ENCODE measurements at regions not wholly inside any gene's neighbourhood (a gene's known extent, or its start where the extent isn't known, plus 50 kb on each side); places are given as distances from the start of the nearest gene placed in this dataset.

GRCh38 chr21:16005996-16006395, 276.2 kb downstream of the USP25 start:
- Histone ChIP-seq H3K27ac (no peak overlapping the region), H3K27me3 (no peaks in the 10 kb centered on the region), H3K9me3 (no peaks in the 10 kb centered on the region), H3K36me3 (no peaks in the 10 kb centered on the region), H3K4me3 (no peak overlapping the region), H3K4me1 (no peaks in the 10 kb centered on the region)
- no peak for DNase-seq (ENCODE audit: low spot score in 2 of 2)
- TF ChIP-seq EP300 (IDR thresholded peaks at IDR 0.05), result no peak
- no peak for TF ChIP-seq POLR2AphosphoS5 (IDR thresholded peaks at IDR 0.05)
- TF ChIP-seq POLR2A (IDR thresholded peaks at IDR 0.05), result no peak
- no peak for TF ChIP-seq CTCF (IDR thresholded peaks at IDR 0.05)
- 77% methylated on average over 1 of the region's 1 CpG for WGBS

GRCh38 chr21:16007943-16008342, 278.2 kb downstream of the USP25 start:
- TF ChIP-seq CTCF (IDR thresholded peaks at IDR 0.05), result no peak
- no peak for TF ChIP-seq POLR2A (IDR thresholded peaks at IDR 0.05)
- no peak for TF ChIP-seq POLR2AphosphoS5 (IDR thresholded peaks at IDR 0.05)
- no peak for TF ChIP-seq EP300 (IDR thresholded peaks at IDR 0.05)
- H3K4me3 ChIP-seq, result no peak overlapping the region
- 59% methylated on average over 2 of the region's 2 CpGs for WGBS
- no peaks in the 10 kb centered on the region for H3K9me3 ChIP-seq
- no peak for DNase-seq (ENCODE audit: low spot score in 2 of 2)
- no peaks in the 10 kb centered on the region for H3K4me1 ChIP-seq
- no peaks in the 10 kb centered on the region for H3K36me3 ChIP-seq
- no peak overlapping the region for H3K27ac ChIP-seq
- H3K27me3 ChIP-seq, result no peaks in the 10 kb centered on the region

DNA sequence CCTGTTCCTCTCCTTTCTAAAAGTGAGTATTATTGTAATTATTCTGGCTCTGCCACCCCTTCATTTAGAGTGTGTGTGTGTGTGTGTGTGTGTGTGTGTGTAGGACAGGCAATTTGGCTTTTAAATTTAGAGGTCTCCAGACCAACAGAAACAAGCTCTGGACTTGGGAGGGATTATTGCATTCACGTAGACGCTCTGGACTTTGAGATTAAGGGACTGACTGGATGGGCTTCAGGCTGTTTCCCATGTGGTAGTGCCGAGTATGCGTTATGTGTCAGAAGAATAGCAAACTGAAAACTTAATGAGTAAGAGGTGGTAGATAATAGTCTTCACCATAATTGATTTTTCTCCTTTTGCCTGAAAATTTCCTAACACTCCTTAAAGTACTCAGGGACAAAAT, 281.9 kb downstream of the USP25 start:
- H3K4me1 ChIP-seq, result no peaks in the 10 kb centered on the region
- WGBS, result 90% methylated on average over 4 of the region's 4 CpGs
- H3K9me3 ChIP-seq, result no peaks in the 10 kb centered on the region
- no peak for DNase-seq (ENCODE audit: low spot score in 2 of 2)
- no peaks in the 10 kb centered on the region for H3K36me3 ChIP-seq
- H3K27ac ChIP-seq, result no peak overlapping the region
- H3K27me3 ChIP-seq, result no peaks in the 10 kb centered on the region
- no peak overlapping the region for H3K4me3 ChIP-seq
- TF ChIP-seq POLR2AphosphoS5 (IDR thresholded peaks at IDR 0.05) (no peak), EP300 (IDR thresholded peaks at IDR 0.05) (no peak), POLR2A (IDR thresholded peaks at IDR 0.05) (no peak), CTCF (IDR thresholded peaks at IDR 0.05) (no peak)

DNA sequence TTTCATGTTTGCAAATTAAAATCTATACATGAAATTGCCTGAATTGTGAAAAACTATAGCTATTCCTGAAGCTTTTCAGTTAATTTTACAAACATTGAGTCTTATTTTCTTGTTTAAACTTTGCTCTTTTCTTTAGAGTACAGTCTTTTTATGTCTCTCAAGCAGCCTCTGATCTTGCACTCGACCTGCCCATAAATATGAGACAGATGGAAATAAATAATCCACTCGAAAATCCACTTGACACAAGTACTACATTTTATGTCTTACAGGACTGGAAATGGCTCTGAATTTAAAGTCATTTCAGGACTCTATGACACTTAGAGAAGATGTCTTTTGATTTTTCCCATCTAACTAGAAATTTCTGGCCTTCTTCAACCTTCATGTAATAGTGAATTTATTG, 283.8 kb downstream of the USP25 start:
- Histone ChIP-seq H3K4me1 (no peaks in the 10 kb centered on the region), H3K4me3 (no peak overlapping the region), H3K27ac (no peak overlapping the region), H3K36me3 (no peaks in the 10 kb centered on the region), H3K27me3 (no peaks in the 10 kb centered on the region), H3K9me3 (no peaks in the 10 kb centered on the region)
- TF ChIP-seq EP300 (IDR thresholded peaks at IDR 0.05), result no peak
- no peak for TF ChIP-seq POLR2A (IDR thresholded peaks at IDR 0.05)
- no peak for TF ChIP-seq POLR2AphosphoS5 (IDR thresholded peaks at IDR 0.05)
- DNase-seq (ENCODE audit: low spot score in 2 of 2), result no peak
- WGBS, result 38% methylated on average over 2 of the region's 2 CpGs

DNA sequence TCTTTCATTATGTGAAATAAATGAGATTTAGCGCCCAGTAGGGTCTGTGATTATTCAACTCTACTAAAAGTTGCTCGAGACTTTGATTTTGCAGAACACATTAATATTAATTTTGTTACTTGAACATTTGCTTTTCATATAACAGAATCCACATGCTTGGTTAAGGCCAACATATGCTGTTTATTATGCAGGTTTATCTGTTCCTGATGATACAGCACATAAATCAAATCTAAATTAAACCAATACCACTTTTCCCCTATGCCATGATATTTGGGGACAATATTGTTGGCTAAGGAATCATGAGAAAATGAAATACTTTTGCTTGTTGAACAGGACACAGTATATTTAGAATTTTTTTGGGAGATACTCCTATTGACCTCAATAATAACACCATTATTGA, 291.1 kb downstream of the USP25 start:
- DNase-seq (ENCODE audit: low spot score in 2 of 2), result no peak
- no peaks in the 10 kb centered on the region for H3K4me1 ChIP-seq
- H3K27me3 ChIP-seq, result no peaks in the 10 kb centered on the region
- no peak for TF ChIP-seq CTCF (IDR thresholded peaks at IDR 0.05)
- TF ChIP-seq POLR2AphosphoS5 (IDR thresholded peaks at IDR 0.05), result no peak
- no peaks in the 10 kb centered on the region for H3K9me3 ChIP-seq
- no peak overlapping the region for H3K4me3 ChIP-seq
- no peaks in the 10 kb centered on the region for H3K36me3 ChIP-seq
- 67% methylated on average over 2 of the region's 2 CpGs for WGBS
- H3K27ac ChIP-seq, result no peak overlapping the region

DNA sequence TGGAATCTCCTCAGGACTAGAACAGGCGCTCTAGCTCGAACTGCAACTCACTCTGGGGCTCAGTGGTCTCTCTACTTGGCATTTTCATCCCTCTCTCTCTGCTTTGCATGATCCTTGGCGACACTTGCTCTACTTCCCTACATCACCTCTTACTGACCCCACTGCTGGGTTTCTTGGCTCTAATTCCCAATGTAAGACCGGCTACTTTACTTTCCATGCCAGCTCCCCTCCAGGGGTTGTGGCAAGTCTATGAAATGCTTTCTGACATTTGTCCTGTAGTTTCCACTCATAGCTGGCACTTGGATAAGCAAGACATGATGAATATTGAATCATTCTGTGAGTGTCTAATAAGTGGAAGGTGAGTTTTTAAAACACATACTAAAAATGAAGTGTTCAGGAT, 292.3 kb downstream of the USP25 start:
- no peaks in the 10 kb centered on the region for H3K9me3 ChIP-seq
- 75% methylated on average over 4 of the region's 4 CpGs for WGBS
- no peak overlapping the region for H3K4me3 ChIP-seq
- H3K27me3 ChIP-seq, result no peaks in the 10 kb centered on the region
- TF ChIP-seq CTCF (IDR thresholded peaks at IDR 0.05) (no peak), POLR2A (IDR thresholded peaks at IDR 0.05) (no peak), EP300 (IDR thresholded peaks at IDR 0.05) (no peak), POLR2AphosphoS5 (IDR thresholded peaks at IDR 0.05) (no peak)
- H3K27ac ChIP-seq, result no peak overlapping the region
- no peak for DNase-seq (ENCODE audit: low spot score in 2 of 2)
- no peaks in the 10 kb centered on the region for H3K36me3 ChIP-seq
- H3K4me1 ChIP-seq, result no peaks in the 10 kb centered on the region

Data from suprapubic skin (tissue), 4 donors.